Uterus (tissue), 2 donors: ENCODE measurements at regions not wholly inside any gene's neighbourhood (a gene's known extent, or its start where the extent isn't known, plus 50 kb on each side); places are given as distances from the start of the nearest gene placed in this dataset.

Experiments used
- CTCF ChIP-seq, 4 experiments: fragments of 200-600 bp in 2 of 4; fragments of 450-650 bp in 2 of 4; sonication (generic) in 2 of 4; IDR thresholded peaks; one replicate each; pipeline ENCODE4 v1.5.1; 2016 to 2019; ENCODE audit warnings: antibody characterized with exemption in 4 of 4, mild to moderate bottlenecking in 2 of 4, moderate library complexity in 1 of 4
- POLR2A ChIP-seq, 2 donors: fragments of 450-650 bp; IDR thresholded peaks; one replicate each; pipeline ENCODE4 v1.6.1; 2016; ENCODE audit warnings: antibody characterized with exemption in 2 of 2, mild to moderate bottlenecking in 1 of 2, moderate library complexity in 1 of 2

DNA sequence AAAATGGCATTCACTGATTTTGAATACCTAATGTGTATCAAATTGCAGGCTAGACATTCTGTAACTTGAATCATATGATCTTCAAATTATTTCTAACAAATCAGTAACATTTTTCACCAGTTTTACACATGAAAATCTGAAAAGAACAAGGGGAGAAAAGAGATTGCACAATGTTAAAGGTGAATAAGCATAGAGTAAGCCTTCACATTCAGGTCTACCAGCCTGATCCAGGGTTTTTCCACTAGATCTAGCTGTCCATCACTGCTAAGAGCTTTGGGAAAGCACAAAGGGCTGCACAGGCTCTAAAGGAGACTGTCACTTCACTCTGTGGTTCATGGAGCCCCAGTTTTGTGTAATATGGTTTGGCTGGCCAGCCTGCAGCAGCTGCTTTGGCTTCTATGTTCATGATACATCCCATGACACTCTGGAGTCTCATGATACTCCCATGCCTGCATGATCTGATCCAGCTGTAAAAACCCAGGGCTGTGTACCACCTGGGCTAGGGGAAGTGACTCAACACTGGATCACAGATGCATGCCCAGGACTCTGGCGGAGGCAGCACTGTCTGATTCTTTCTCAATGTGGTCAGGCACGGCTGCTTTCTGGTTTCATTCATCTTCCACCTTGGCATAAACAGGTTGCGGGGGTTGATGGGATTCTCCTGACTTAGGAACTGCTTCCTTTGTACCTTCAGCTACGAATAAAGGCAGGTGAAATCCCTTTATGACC, 859.7 kb downstream of the GALC start:
- no peak for TF ChIP-seq CTCF (IDR thresholded peaks at IDR 0.05)
- TF ChIP-seq POLR2A (IDR thresholded peaks at IDR 0.05) = no peak
